Psoas muscle (tissue), 7 donors: ENCODE measurements at regions not wholly inside any gene's neighbourhood (a gene's known extent, or its start where the extent isn't known, plus 50 kb on each side); places are given as distances from the start of the nearest gene placed in this dataset.

Experiments
- ATAC-seq, 4 donors: fragments of 200-7000 bp; cut with Tn5 transposase; one replicate each; pipeline ENCODE4 v1.9.1; 2020; ENCODE audit warnings: moderate library complexity in 3 of 4, mild to moderate bottlenecking in 2 of 4
- DNase-seq, 2 donors: peaks; one replicate each; pipeline ENCODE4 v3.0.0-alpha.2; 2020
- H3K27ac ChIP-seq: fragments of 200-600 bp; one replicate; pipeline ENCODE4 v1.8.0; 2022
- H3K27me3 ChIP-seq, 3 donors: fragments of 200-600 bp in 1 of 3; one replicate each; pipeline versions ENCODE4 v1.6.1 to v1.8.0; 2013 to 2022; ENCODE audit warnings: low read length in 2 of 3, mild to moderate bottlenecking in 2 of 3, moderate library complexity in 1 of 3; ENCODE audit not compliant: insufficient read depth in 3 of 3
- H3K36me3 ChIP-seq, 2 donors: fragments of 200-600 bp in 1 of 2; one replicate each; pipeline versions ENCODE4 v1.6.1 to v1.8.0; 2013 to 2022; ENCODE audit warnings: low read depth in 1 of 2, mild to moderate bottlenecking in 1 of 2, moderate library complexity in 1 of 2; ENCODE audit not compliant: insufficient read depth in 1 of 2
- H3K4me1 ChIP-seq: fragments of 200-600 bp; one replicate; pipeline ENCODE4 v1.8.0; 2022
- H3K4me3 ChIP-seq: fragments of 200-600 bp; one replicate; pipeline ENCODE4 v1.8.0; 2022; ENCODE audit warnings: mild to moderate bottlenecking
- H3K9me3 ChIP-seq: fragments of 200-600 bp; one replicate; pipeline ENCODE4 v1.8.0; 2022
- CTCF ChIP-seq: fragments of 200-600 bp; IDR thresholded peaks from one replicate; pipeline ENCODE4 v1.8.0; 2022; ENCODE audit warnings: antibody characterized with exemption
- WGBS, 3 donors: extraction: QIAGEN DNeasy Blood & Tissue Kit; methylation state at CpG; one replicate each; pipeline versions ENCODE4 v1.1.6 to v1.1.7; 2013; 5-methylcytosine and 5-hydroxymethylcytosine counted together
- intact Hi-C, 2 donors: fragments of 100-400 bp; cut with DNase I; formaldehyde crosslinking; loops; one replicate each; pipeline versions ENCODE4 v1.11.0 to v1.14.2; 2022
- donor health status: healthy with polysubstance abuse.
- donor health status: DM: no; HTN: no; CAD: no; lungs with moderate emphysema.
- donor health status: Bipolar disorder and iron deficiency.
- donor health status: healthy.
- donor health status: DM: yes; HTN: yes; CAD: no.
- donor health status: DM: no; HTN: no; CAD: no.
- donor health status: DM: yes; HTN: yes; CAD: no.

- 64 to 78% (median 72%) methylated on average over 2 of the region's 2 CpGs for WGBS, 3 donors
- ATAC-seq (no peak), DNase-seq (no peak)
- Histone ChIP-seq H3K4me1 (no peaks in the 10 kb centered on the region), H3K4me3 (no peak overlapping the region), H3K36me3 (no peaks in the 10 kb centered on the region), H3K9me3 (no peaks in the 10 kb centered on the region), H3K27ac (no peak overlapping the region), H3K27me3 (no peaks in the 10 kb centered on the region)
- intact Hi-C loops: no loop called here
- TF ChIP-seq CTCF: no peak
Measured at GRCh38 chr6:122141246-122141645, 258.2 kb upstream of the HSF2 start.

GRCh38 chr6:122143813-122144601 is 255.4 kb upstream of the HSF2 start:
- 66 to 67% (median 67%) methylated on average over 3 of the region's 3 CpGs for WGBS, 3 donors
- no peak for ATAC-seq
- H3K4me3 ChIP-seq: no peak overlapping the region

GRCh38 chr6:122145246-122145645 is 254.2 kb upstream of the HSF2 start:
- Histone ChIP-seq H3K4me3 (no peak overlapping the region), H3K4me1 (no peaks in the 10 kb centered on the region), H3K36me3 (no peaks in the 10 kb centered on the region), H3K27ac (no peak overlapping the region), H3K9me3 (no peaks in the 10 kb centered on the region), H3K27me3 (no peaks in the 10 kb centered on the region)
- ATAC-seq (no peak), DNase-seq (no peak)
- no peak for TF ChIP-seq CTCF
- intact Hi-C loops: no loop called here
- WGBS, 3 donors: 76 to 85% (median 77%) methylated on average over 2 of the region's 2 CpGs

More at GRCh38 chr6:122143813-122144601, 255.4 kb upstream of the HSF2 start:
- H3K4me1 ChIP-seq: no peaks in the 10 kb centered on the region
- H3K27ac ChIP-seq: no peak overlapping the region
- DNase-seq: no peak
- no peaks in the 10 kb centered on the region for H3K9me3 ChIP-seq
- no peak for TF ChIP-seq CTCF
- H3K27me3 ChIP-seq: no peaks in the 10 kb centered on the region
- H3K36me3 ChIP-seq: no peaks in the 10 kb centered on the region
- intact Hi-C loops: no loop called here

GRCh38 chr6:122145741-122146240 is 253.7 kb upstream of the HSF2 start:
- intact Hi-C loops: no loop called here
- WGBS, 3 donors: 75 to 80% (median 76%) methylated on average over 2 of the region's 2 CpGs
- Histone ChIP-seq H3K36me3 (no peaks in the 10 kb centered on the region), H3K27ac (no peak overlapping the region), H3K9me3 (no peaks in the 10 kb centered on the region), H3K4me3 (no peak overlapping the region), H3K4me1 (no peaks in the 10 kb centered on the region), H3K27me3 (no peaks in the 10 kb centered on the region)
- DNase-seq (no peak), ATAC-seq (no peak)
- no peak for TF ChIP-seq CTCF

GRCh38 chr6:122147291-122147690 is 252.2 kb upstream of the HSF2 start:
- TF ChIP-seq CTCF: no peak
- WGBS, 3 donors: 86 to 93% (median 88%) methylated on average over 3 of the region's 3 CpGs

More at GRCh38 chr6:122147291-122147690, 252.2 kb upstream of the HSF2 start:
- Histone ChIP-seq H3K27me3 (no peaks in the 10 kb centered on the region), H3K9me3 (no peaks in the 10 kb centered on the region), H3K27ac (no peak overlapping the region), H3K36me3 (no peaks in the 10 kb centered on the region), H3K4me1 (no peaks in the 10 kb centered on the region), H3K4me3 (no peak overlapping the region)
- ATAC-seq: no peak
- intact Hi-C loops: no loop called here
- no peak for DNase-seq
